ENCODE measurements at regions not wholly inside any gene's neighbourhood (a gene's known extent, or its start where the extent isn't known, plus 50 kb on each side); places are given as distances from the start of the nearest gene placed in this dataset.

GRCh38 chr10:94197241-94197640 lies 165.5 kb downstream of the NOC3L start:
- H3K27ac ChIP-seq = no peak overlapping the region
- no peak for ATAC-seq (ENCODE audit: low FRiP score in 2 of 2)
- no peak for DNase-seq
- H3K36me3 ChIP-seq = no peaks in the 10 kb centered on the region
- H3K4me3 ChIP-seq = no peak overlapping the region
- no peaks in the 10 kb centered on the region for H3K9me3 ChIP-seq
- H3K4me1 ChIP-seq = no peaks in the 10 kb centered on the region
- TF ChIP-seq POLR2A (IDR thresholded peaks at IDR 0.05) (no peak), EP300 (IDR thresholded peaks at IDR 0.05) (no peak), POLR2AphosphoS5 (IDR thresholded peaks at IDR 0.05) (no peak)
- H3K27me3 ChIP-seq = no peaks in the 10 kb centered on the region

GRCh38 chr10:94198324-94198723 lies 164.4 kb downstream of the NOC3L start:
- ATAC-seq (ENCODE audit: low FRiP score in 2 of 2) (no peak), DNase-seq (no peak)
- Histone ChIP-seq H3K4me1 (no peaks in the 10 kb centered on the region), H3K27ac (no peak overlapping the region), H3K4me3 (no peak overlapping the region), H3K9me3 (no peaks in the 10 kb centered on the region), H3K36me3 (no peaks in the 10 kb centered on the region), H3K27me3 (no peaks in the 10 kb centered on the region)
- WGBS, 2 donors = 85 to 90% methylated on average over 2 of the region's 2 CpGs
- TF ChIP-seq POLR2A (IDR thresholded peaks at IDR 0.05) (no peak), EP300 (IDR thresholded peaks at IDR 0.05) (no peak), CTCF (IDR thresholded peaks at IDR 0.05) (no peak), POLR2AphosphoS5 (IDR thresholded peaks at IDR 0.05) (no peak)

- TF ChIP-seq EP300 (IDR thresholded peaks at IDR 0.05) = no peak
- TF ChIP-seq POLR2A (IDR thresholded peaks at IDR 0.05) = no peak
- no peak for TF ChIP-seq CTCF (IDR thresholded peaks at IDR 0.05)
- TF ChIP-seq POLR2AphosphoS5 (IDR thresholded peaks at IDR 0.05) = no peak
- Histone ChIP-seq H3K36me3 (no peaks in the 10 kb centered on the region), H3K4me1 (no peaks in the 10 kb centered on the region), H3K9me3 (no peaks in the 10 kb centered on the region), H3K27me3 (no peaks in the 10 kb centered on the region), H3K4me3 (no peak overlapping the region), H3K27ac (no peak overlapping the region)
- DNase-seq (no peak), ATAC-seq (ENCODE audit: low FRiP score in 2 of 2) (no peak)
- 52 to 66% methylated on average over 5 of the region's 5 CpGs for WGBS, 2 donors
These were observed 163.2 kb downstream of the NOC3L start for GRCh38 chr10:94199565-94199964.

GRCh38 chr10:94200146-94200837 lies 162.4 kb downstream of the NOC3L start:
- H3K4me3 ChIP-seq = no peak overlapping the region
- H3K9me3 ChIP-seq = no peaks in the 10 kb centered on the region
- DNase-seq (no peak), ATAC-seq (ENCODE audit: low FRiP score in 2 of 2) (no peak)
- no peak for TF ChIP-seq CTCF (IDR thresholded peaks at IDR 0.05)
- no peak for TF ChIP-seq POLR2AphosphoS5 (IDR thresholded peaks at IDR 0.05)
- no peak for TF ChIP-seq EP300 (IDR thresholded peaks at IDR 0.05)
- TF ChIP-seq POLR2A (IDR thresholded peaks at IDR 0.05) = no peak
- H3K27ac ChIP-seq = no peak overlapping the region
- WGBS, 2 donors = 72 to 78% methylated on average over 2 of the region's 2 CpGs
- H3K27me3 ChIP-seq = no peaks in the 10 kb centered on the region
- H3K4me1 ChIP-seq = peaks cover 0 to under 1% (median 0%) of the 10 kb centered on the region in 4 donors
- no peaks in the 10 kb centered on the region for H3K36me3 ChIP-seq

- 34 to 44% methylated on average over 3 of the region's 3 CpGs for WGBS, 2 donors
- ATAC-seq (ENCODE audit: low FRiP score in 2 of 2) (no peak), DNase-seq (no peak)
- TF ChIP-seq EP300 (IDR thresholded peaks at IDR 0.05) (no peak), CTCF (IDR thresholded peaks at IDR 0.05) (no peak), POLR2AphosphoS5 (IDR thresholded peaks at IDR 0.05) (no peak), POLR2A (IDR thresholded peaks at IDR 0.05) (no peak)
- H3K36me3 ChIP-seq = no peaks in the 10 kb centered on the region
- peaks cover 0 to 7% (median 2%) of the 10 kb centered on the region in 4 donors for H3K4me1 ChIP-seq
- H3K27ac ChIP-seq = peak overlapping the region in 1 of 4 donors; percentile 1
- no peaks in the 10 kb centered on the region for H3K27me3 ChIP-seq
- no peaks in the 10 kb centered on the region for H3K9me3 ChIP-seq
- no peak overlapping the region for H3K4me3 ChIP-seq
These were observed 157.3 kb downstream of the NOC3L start for GRCh38 chr10:94205396-94205831.
